Natural killer cell (primary cell): ENCODE measurements at regions not wholly inside any gene's neighbourhood (a gene's known extent, or its start where the extent isn't known, plus 50 kb on each side); places are given as distances from the start of the nearest gene placed in this dataset.

Experiments used
- ATAC-seq, 3 donors: fragments of 150-1000 bp in 2 of 3; fragments of 200-7000 bp in 1 of 3; cut with Tn5 transposase; 1 replicate in 1 of 3; 2 replicates in 2 of 3; pipeline ENCODE4 v1.10.0; 2021; ENCODE audit warnings: mild to moderate bottlenecking in 2 of 3, moderate library complexity in 2 of 3
- DNase-seq, 2 donors: peaks; one replicate each; pipeline versions ENCODE4 v3.0.0 to v3.0.0-alpha.2; 2013 to 2021; ENCODE audit warnings: mixed read lengths in 1 of 2
- H3K27ac ChIP-seq: one replicate; pipeline ENCODE4 v1.5.1; 2013; ENCODE audit warnings: mild to moderate bottlenecking, low read length
- H3K27me3 ChIP-seq: one replicate; pipeline ENCODE4 v1.6.1; 2013; ENCODE audit warnings: low read length; ENCODE audit not compliant: control insufficient read depth, insufficient read depth
- H3K36me3 ChIP-seq: one replicate; pipeline ENCODE4 v1.6.1; 2013; ENCODE audit warnings: low read length; ENCODE audit not compliant: control insufficient read depth, insufficient read depth
- H3K4me1 ChIP-seq: one replicate; pipeline ENCODE4 v1.6.1; 2013; ENCODE audit warnings: low read length; ENCODE audit not compliant: control insufficient read depth, insufficient read depth
- H3K4me3 ChIP-seq: one replicate; pipeline ENCODE4 v1.5.1; 2013; ENCODE audit warnings: low read length
- H3K9me3 ChIP-seq: one replicate; pipeline ENCODE4 v1.6.1; 2013; ENCODE audit warnings: low read length; ENCODE audit not compliant: control insufficient read depth, insufficient read depth
- H3K27ac Mint-ChIP-seq, 2 donors: one replicate each; pipeline ENCODE4 v1.8.0; 2022; ENCODE audit warnings: mild to moderate bottlenecking in 2 of 2, mixed read lengths in 2 of 2, moderate library complexity in 1 of 2
- H3K27me3 Mint-ChIP-seq, 2 donors: one replicate each; pipeline ENCODE4 v1.8.0; 2022; ENCODE audit warnings: low read depth in 2 of 2, mixed read lengths in 2 of 2
- H3K36me3 Mint-ChIP-seq: one replicate; pipeline ENCODE4 v1.8.0; 2022; ENCODE audit warnings: mixed read lengths
- H3K4me1 Mint-ChIP-seq, 2 donors: one replicate each; pipeline ENCODE4 v1.8.0; 2022; ENCODE audit warnings: mixed read lengths in 2 of 2
- H3K4me3 Mint-ChIP-seq: one replicate; pipeline ENCODE4 v1.8.0; 2022; ENCODE audit warnings: mild to moderate bottlenecking, moderate library complexity, mixed read lengths
- H3K9me3 Mint-ChIP-seq, 2 donors: one replicate each; pipeline ENCODE4 v1.8.0; 2022; ENCODE audit warnings: mixed read lengths in 2 of 2
- WGBS: methylation state at CpG from one replicate; pipeline ENCODE4 v1.1.7; 2013; ENCODE audit warnings: missing lambda C conversion rate; ENCODE audit not compliant: insufficient coverage; 5-methylcytosine and 5-hydroxymethylcytosine counted together
- intact Hi-C: fragments of 100-400 bp; cut with micrococcal nuclease; formaldehyde crosslinking; loops from one replicate; pipeline ENCODE4 v1.14.2; 2022
- TF ChIP-seq, protein P1 (sequence below): fragments of 200-600 bp; IDR thresholded peaks from one replicate; pipeline ENCODE4 v1.8.0; 2022; ENCODE audit warnings: antibody characterized with exemption

- Mint-ChIP-seq H3K36me3 (no peaks in the 10 kb centered on the region), H3K4me1 (no peaks in the 10 kb centered on the region), H3K9me3 (no peaks in the 10 kb centered on the region), H3K27me3 (peaks cover 4 to 20% of the 10 kb centered on the region in 2 donors), H3K27ac (no peak overlapping the region), H3K4me3 (no peak overlapping the region)
- Histone ChIP-seq H3K4me1 (no peaks in the 10 kb centered on the region), H3K4me3 (no peak overlapping the region), H3K27ac (no peak overlapping the region), H3K9me3 (no peaks in the 10 kb centered on the region), H3K27me3 (no peaks in the 10 kb centered on the region), H3K36me3 (no peaks in the 10 kb centered on the region)
- ATAC-seq (no peak), DNase-seq (no peak)
- TF ChIP-seq, protein P1, sequence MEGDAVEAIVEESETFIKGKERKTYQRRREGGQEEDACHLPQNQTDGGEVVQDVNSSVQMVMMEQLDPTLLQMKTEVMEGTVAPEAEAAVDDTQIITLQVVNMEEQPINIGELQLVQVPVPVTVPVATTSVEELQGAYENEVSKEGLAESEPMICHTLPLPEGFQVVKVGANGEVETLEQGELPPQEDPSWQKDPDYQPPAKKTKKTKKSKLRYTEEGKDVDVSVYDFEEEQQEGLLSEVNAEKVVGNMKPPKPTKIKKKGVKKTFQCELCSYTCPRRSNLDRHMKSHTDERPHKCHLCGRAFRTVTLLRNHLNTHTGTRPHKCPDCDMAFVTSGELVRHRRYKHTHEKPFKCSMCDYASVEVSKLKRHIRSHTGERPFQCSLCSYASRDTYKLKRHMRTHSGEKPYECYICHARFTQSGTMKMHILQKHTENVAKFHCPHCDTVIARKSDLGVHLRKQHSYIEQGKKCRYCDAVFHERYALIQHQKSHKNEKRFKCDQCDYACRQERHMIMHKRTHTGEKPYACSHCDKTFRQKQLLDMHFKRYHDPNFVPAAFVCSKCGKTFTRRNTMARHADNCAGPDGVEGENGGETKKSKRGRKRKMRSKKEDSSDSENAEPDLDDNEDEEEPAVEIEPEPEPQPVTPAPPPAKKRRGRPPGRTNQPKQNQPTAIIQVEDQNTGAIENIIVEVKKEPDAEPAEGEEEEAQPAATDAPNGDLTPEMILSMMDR = no peak
- intact Hi-C loops = no loop called here
- no CpG with 5 or more reads among the region's 1 CpG for WGBS
These were observed 72.7 kb upstream of the NALF2 start for GRCh38 chrX:69431420-69431819.

DNA sequence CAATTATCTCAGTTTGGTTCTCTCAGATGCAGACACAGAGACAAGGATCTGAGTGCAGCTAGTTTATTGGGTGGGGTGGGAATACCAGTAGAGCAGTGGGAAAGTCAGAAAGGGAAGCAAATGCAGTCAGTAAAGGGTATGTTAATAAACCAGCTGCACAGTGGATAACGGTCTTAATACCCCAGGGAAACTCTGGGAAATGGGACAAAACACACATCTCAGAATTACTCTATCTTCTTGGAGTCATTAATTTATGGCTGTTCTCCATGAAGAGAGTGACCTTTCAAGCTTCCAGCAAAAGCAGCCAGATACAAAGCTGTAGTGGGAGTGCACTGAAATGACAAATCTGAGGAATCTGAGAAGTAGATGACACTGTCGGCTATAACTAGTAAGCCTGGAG lies 73.3 kb upstream of the NALF2 start:
- ATAC-seq (no peak), DNase-seq (no peak)
- WGBS = 80% methylated on average over 1 of the region's 2 CpGs
- H3K27me3 ChIP-seq = no peaks in the 10 kb centered on the region
- no peaks in the 10 kb centered on the region for H3K36me3 Mint-ChIP-seq
- no peak overlapping the region for H3K4me3 ChIP-seq
- no peaks in the 10 kb centered on the region for H3K4me1 Mint-ChIP-seq
- no peaks in the 10 kb centered on the region for H3K9me3 Mint-ChIP-seq
- no peaks in the 10 kb centered on the region for H3K9me3 ChIP-seq
- H3K4me1 ChIP-seq = no peaks in the 10 kb centered on the region
- H3K27ac ChIP-seq = no peak overlapping the region
- no peaks in the 10 kb centered on the region for H3K36me3 ChIP-seq
- intact Hi-C loops = no loop called here
- peaks cover 4 to 20% of the 10 kb centered on the region in 2 donors for H3K27me3 Mint-ChIP-seq
- TF ChIP-seq, protein P1 = no peak
- no peak overlapping the region for H3K27ac Mint-ChIP-seq
- no peak overlapping the region for H3K4me3 Mint-ChIP-seq

DNA sequence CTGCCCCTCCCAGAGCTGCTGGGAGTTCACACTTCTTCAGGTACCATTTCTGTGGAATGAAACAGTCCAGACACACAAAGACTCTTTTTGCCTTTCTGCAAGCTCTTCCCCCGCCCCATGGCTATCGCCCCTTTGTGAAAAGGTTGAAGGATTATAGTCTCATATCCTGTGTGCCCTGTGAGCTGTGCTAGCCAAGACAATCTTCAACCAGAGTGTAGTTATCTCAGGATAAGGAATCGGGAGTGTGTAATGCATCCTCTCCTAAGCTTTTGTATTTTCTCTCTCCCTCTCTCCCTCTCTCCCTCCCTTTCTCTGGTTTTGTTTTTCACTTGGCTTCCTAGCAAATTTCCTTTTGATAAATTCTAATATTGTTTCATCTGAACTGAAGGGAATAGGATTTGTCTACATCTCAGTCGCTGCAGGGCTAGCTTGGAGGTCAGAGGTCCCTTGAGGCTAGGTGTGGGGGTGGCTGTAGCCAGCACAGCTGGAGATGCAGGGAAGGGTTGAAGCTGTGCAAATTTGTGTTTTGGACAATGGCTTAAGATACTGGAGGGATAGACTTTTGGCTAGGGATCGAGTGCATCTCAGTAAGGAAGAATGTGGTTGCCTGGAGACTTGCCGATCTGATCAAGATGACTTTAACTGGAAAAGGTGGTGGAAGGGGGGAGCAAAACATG lies 74.6 kb upstream of the NALF2 start:
- Mint-ChIP-seq H3K36me3 (no peaks in the 10 kb centered on the region), H3K9me3 (no peaks in the 10 kb centered on the region), H3K27me3 (peaks cover 4 to 20% of the 10 kb centered on the region in 2 donors), H3K4me1 (no peaks in the 10 kb centered on the region), H3K4me3 (no peak overlapping the region), H3K27ac (no peak overlapping the region)
- ATAC-seq (no peak), DNase-seq (no peak)
- Histone ChIP-seq H3K36me3 (no peaks in the 10 kb centered on the region), H3K27me3 (no peaks in the 10 kb centered on the region), H3K27ac (no peak overlapping the region), H3K4me1 (no peaks in the 10 kb centered on the region), H3K4me3 (no peak overlapping the region), H3K9me3 (no peaks in the 10 kb centered on the region)
- TF ChIP-seq, protein P1 = no peak
- intact Hi-C loops = no loop called here
- 66% methylated on average over 2 of the region's 6 CpGs for WGBS

DNA sequence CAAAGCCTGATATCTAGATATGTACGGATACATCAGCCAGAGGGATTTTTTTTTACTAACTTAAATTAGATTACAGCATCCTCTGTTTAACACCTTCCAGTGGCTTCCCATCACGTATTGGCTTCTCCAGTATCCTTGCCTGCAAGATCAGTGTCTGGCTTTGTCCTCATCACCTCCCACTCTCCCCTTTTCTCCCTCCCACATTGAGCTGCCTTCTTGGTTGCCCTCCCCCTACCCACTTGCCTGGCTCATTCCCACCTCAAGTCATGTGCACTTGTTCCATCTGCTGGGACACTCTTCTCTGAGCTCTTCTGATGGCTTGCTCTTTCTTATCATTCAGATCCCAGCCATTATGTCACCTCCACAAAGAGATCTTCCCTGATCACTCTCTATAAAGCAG lies 75.9 kb upstream of the NALF2 start:
- no peak overlapping the region for H3K27ac Mint-ChIP-seq
- H3K4me3 ChIP-seq = no peak overlapping the region
- WGBS = 84% methylated on average over 2 of the region's 2 CpGs
- DNase-seq (no peak), ATAC-seq (no peak)
- H3K36me3 ChIP-seq = no peaks in the 10 kb centered on the region
- no peaks in the 10 kb centered on the region for H3K27me3 ChIP-seq
- H3K27ac ChIP-seq = no peak overlapping the region
- no peaks in the 10 kb centered on the region for H3K36me3 Mint-ChIP-seq
- H3K4me3 Mint-ChIP-seq = no peak overlapping the region
- no peaks in the 10 kb centered on the region for H3K9me3 ChIP-seq
- no peaks in the 10 kb centered on the region for H3K9me3 Mint-ChIP-seq
- peaks cover 4 to 20% of the 10 kb centered on the region in 2 donors for H3K27me3 Mint-ChIP-seq
- no peaks in the 10 kb centered on the region for H3K4me1 Mint-ChIP-seq
- intact Hi-C loops = no loop called here
- TF ChIP-seq, protein P1 = no peak
- H3K4me1 ChIP-seq = no peaks in the 10 kb centered on the region
